Umbilical cord (tissue), 1 donor: ENCODE measurements at regions not wholly inside any gene's neighbourhood (a gene's known extent, or its start where the extent isn't known, plus 50 kb on each side); places are given as distances from the start of the nearest gene placed in this dataset.
"Not testable (repeated sequence)": the region's sequence is repeated elsewhere in the genome, so short reads cannot be mapped to it uniquely, and the experiment has no call there.

Experiments
- DNase-seq: peaks from one replicate; pipeline ENCODE4 v3.0.0-alpha.2; 2015; ENCODE audit warnings: low spot score

DNA sequence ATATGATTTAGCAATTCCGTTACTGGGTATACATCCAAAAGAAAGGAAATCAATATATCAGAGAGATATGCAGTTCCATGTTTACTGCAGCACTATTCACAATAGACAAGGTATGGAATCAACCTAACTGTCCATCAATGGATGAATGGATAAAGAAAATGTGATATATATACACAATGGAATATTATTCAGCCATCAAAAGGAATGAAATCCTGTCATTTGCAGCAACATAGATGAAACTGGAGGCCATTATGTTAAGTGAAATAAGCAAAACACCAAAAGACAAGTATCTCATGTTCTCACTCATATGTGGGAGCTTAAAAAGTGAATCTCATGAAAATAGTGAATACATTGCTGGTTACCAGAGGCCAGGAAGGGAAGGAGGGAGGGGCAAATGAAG lies 390.8 kb downstream of the ZFHX3 start:
- no peak for DNase-seq

DNA sequence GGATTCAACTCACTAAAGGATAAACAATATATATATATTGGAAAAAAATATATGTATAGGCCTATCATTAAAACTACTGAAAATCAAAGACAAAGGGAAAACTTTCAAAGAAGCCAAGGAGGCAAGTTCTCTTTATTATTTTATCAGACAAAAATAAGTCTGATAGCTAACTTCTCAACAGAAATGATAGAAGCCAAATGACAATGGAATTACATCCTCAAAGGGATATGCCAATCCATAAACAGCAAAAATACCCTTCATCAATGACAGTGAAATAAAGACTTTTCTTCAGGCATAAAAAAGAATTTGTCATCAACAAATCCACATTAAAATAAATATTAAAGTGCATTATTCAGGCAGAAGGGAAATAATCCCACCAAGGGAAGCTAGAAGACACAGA lies 393.4 kb downstream of the ZFHX3 start:
- no peak for DNase-seq

DNA sequence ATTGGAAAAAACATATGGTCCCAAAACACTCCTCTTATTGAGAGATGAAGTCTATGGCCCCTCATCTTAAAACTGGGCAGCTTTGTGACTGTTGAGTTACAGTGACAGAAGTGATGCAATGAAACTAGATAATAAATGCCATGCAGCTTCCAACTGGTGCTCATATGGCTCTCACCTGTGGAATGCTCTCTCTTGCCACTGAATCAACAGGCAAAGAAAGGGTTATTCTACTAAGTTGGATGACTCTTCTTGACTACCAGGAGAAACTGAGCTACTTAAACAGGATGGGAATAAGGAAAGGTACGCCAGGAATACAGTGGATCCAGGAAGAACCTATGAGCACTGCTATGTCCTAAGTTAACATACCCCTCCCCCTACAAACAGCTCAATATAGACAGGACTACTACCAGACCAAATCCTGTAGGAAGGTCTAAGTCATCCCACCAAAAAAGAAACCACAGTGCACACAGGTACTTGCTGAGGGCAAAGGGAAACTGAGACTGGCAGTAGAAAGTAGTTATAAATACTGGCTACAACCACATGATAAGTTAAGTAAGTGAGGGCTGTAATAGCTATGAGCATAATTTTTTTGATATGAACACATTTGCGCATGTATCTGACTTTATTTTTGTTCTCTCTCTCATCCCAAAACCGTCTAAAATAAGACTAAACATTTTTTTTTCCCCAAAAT lies 398.5 kb downstream of the ZFHX3 start:
- DNase-seq: no peak

DNA sequence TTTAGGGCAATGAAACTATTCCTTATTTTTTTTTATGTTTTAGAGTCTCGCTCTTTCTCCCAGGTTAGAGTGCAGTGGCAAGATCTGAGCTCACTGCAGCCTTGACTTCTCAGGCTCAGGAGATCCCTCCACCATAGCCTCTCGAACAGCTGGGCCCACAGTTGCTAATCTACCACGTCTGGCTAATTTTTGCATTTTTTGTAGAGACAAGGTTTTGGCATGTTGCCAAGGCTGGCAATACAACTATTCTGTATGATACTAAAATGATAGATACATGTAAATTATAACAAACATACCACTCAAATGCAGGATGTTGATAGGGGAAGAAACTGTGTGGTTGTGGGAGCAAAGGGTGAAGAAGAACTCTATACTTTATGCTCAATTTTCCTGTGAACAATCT lies 401.3 kb downstream of the ZFHX3 start:
- DNase-seq: no peak

DNA sequence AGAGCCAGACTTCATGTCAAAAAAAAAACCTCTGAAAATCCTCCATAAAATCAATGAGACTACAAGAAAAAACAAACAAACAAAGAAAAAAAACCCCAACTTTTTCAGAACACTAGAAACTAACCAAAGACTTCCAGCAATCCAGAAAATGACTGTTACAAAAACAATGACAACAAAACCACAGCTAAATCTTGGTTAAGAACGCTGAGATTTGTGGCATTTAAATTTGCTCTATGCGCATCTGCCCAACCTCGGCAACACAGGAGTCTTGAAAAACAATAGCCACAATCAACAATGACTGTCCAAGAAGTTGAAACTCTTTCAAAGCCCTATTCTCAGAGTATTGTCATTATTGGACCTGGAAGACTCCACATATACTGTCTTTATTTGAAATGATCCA lies 402.4 kb downstream of the ZFHX3 start:
- no peak for DNase-seq

DNA sequence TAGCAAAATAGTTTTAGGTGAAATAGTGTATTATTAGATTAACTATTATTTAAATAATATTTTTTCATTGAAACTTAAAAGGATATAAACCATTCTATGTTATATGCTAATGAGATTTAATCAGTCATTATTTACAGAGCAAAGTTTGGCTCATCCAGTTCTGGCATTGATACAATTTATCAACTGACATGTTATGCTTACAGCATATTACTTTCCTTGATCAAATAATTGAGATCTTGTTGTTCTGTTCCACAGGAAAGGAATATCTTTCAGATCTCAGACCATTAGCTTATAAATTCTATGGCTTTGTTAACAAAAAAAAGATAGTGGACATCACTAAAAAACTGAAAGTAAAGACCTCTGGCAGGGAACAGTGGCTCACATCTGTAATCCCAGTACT lies 403.0 kb downstream of the ZFHX3 start:
- no peak for DNase-seq

DNA sequence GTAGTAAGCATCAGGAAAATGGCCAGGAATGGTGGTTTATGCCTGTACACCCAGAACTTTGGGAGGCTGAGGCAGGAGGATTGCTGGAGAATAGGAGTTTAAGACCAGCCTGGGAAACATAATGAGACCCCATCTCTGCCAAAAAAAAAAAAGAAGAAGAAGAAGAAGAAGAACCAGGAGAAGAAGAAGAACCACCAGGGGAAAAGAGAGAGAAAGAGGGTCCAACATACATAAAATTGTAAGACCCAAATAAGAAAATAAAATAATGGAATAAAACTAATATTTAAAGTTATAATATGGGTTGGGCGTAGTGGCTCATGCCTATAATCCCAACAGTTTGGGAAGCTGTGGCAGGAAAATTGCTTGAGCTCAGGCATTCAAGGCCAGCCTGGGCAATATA lies 408.4 kb downstream of the ZFHX3 start:
- DNase-seq: no peak

DNA sequence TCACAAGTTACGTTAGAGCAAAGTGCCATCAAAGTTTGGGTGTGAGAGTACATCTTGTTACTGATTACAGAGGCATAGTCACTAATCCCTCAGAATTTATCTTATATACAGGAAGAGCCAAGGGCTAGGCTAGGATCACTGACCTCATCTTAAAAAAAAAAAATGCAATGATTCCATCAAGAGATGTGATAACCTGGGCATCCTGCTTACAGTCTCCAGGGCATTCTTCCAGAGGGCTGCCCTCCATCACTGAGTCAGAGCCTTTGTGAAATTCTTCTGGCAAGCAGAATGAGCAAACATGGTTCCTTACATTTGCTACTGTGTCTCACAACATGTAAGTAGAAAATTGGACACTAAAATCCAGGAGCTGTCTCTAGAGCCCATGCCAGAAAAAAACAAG lies 410.6 kb downstream of the ZFHX3 start:
- DNase-seq: peak; percentile 86

DNA sequence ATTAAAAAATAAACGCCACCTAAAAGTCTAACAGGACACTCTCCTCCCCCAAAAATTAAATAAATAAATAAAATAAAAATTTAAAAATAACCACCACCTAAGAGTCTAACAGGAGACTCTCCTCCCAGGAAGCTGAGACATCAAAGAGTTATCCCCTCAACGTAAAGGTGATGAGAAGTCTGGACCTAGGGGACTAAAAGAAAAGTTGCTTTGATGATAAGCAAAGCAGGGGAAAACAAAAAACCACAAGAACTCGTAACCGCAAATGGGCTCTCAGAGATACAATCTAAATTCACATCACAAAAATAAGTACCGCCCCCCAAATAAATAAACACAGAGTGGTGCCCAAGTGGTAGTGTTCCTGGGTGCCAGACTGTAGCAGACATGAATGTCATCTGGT lies 412.2 kb downstream of the ZFHX3 start:
- no peak for DNase-seq

DNA sequence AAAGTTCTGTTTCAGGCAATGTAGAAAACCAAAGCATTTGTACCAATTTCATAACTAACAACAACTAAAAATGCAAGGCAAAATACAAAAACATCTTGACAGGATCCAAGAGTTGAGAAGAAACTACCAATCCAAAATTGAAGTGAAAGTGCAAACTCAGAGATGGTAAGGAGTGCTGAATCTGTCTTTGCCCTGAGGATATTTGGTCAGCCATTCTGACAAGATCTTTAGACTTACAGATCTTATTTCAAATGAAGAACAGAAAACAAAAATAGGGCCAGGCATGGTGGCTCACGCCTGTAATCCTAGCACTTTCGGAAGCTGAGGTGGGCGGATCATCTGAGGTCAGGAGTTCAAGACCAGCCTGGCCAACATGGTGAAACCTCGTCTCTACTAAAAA lies 412.8 kb downstream of the ZFHX3 start:
- DNase-seq: peak; percentile 1

DNA sequence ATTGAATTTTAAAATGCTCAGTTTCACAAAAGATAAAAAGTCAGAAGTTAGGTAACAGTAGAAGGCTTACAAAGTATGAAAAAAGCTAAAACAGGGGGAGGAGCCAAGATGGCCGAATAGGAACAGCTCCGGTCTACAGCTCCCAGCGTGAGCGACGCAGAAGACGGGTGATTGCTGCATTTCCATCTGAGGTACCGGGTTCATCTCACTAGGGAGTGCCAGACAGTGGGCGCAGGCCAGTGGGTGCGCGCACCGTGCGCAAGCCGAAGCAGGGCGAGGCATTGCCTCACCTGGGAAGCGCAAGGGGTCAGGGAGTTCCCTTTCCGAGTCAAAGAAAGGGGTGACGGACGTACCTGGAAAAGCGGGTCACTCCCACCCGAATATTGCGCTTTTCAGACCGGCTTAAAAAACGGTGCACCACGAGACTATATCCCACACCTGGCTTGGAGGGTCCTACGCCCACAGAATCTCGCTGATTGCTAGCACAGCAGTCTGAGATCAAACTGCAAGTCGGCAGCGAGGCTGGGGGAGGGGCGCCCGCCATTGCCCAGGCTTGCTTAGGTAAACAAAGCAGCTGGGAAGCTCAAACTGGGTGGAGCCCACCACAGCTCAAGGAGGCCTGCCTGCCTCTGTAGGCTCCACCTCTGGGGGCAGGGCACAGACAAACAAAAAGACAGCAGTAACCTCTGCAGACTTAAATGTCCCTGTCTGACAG lies 420.6 kb downstream of the ZFHX3 start:
- DNase-seq: not testable (repeated sequence)

DNA sequence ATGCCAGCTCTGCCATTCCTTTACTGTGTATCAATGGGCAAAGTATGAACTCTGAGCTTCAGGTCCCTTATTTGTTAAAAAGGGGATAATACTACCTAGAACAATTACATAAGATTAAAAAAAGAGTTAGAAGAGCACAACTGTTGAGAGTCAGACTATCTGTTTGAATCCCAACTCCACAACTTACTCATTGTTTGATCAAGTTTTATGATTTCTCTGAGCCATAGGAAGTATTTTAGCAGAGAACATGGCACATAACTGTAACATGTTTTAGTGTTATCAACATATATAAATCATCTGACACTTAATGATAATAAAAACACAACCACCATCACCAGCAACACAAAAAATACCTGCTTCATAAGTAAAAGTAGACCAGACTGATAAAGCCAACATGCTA lies 421.3 kb downstream of the ZFHX3 start:
- no peak for DNase-seq

DNA sequence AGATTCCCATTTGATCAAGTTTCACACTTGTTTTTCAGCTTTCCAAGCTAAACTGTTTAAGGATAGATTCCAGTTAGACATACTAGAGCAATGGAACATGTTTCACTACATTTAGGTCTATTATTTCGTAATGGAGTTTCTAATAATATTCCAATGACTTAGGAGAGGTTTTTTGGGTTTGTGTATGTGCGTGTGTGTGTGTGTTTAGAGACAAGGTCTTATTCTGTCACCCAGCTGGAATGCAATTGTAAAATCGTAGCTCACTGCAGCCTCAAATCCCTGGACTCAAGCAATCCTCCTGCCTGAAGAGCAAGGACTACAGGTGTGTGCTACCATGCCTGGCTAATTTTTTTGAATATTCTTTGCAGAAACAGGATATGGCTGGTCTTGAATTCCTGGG lies 426.3 kb downstream of the ZFHX3 start:
- no peak for DNase-seq

DNA sequence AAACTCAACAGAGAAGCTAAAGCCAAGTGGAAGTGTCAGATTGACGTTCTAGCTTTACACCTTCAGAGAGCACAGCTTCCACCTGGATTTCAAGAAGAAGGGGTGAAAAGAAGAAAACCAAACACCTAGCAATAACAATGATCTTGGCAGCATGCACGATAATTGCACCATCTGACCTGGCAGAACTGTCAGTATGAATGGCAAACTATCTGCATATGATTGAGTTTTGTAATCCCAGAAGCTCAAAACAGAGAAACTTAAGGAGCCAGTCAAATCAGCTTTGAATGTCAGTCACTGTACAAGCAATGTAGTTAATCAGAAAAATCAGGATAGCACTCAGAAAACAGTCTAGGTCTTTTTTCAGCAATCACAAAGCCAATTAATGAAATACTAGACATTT lies 427.1 kb downstream of the ZFHX3 start:
- no peak for DNase-seq

DNA sequence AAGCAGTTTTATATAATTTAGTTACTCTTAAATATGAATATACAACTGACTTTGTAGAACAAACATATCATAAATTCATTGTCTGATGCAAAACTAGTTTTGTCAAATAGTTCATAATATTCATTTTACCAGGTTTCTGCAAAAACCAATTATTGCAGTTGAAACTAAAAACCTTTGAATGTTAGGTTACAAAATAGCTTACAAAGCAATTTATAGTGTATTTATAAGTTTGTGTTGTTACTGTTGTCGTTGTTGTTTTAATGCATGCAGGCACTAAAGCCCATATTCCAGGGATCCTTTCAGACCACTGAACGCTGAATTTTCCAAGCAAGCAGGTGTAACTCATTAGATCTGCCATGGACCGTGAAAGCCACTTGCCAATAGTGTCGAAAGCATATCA lies 427.6 kb downstream of the ZFHX3 start:
- DNase-seq: no peak

DNA sequence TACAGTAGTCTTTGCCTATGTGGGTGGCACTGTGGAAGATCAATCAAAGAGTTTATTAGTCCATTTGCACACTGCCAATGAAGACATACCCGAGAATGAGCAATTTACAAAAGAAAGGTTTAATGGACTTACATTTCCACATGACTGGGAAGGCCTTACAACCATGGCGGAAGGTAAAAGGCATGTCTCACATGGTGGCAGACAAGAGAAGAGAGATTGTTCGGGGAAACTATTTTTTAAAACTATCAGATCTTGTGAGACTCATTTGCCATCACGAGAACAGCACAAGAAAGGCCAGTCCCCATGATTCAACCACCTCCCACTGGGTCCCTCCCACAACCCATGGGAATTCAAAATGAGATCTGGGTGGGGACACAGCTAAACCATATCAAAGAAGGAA lies 432.1 kb downstream of the ZFHX3 start:
- no peak for DNase-seq

DNA sequence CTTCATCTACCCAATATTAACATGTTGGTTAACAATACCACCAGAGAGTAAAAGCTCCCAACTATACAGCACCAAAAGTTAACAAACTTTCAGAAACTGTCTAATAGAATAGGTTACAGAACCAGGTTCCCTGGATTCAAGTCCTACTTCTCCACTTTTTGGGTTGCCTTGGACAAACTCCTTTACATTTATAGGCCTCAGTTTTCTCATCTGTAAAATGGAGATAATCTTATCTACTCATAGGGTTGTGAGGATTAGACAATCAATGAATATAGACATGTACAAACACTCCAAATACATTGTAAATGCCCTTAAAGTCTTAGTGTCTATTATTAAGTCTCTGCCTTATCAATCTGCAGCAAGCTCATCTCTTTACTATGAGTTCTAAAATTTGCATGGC lies 435.2 kb downstream of the ZFHX3 start:
- DNase-seq: no peak

DNA sequence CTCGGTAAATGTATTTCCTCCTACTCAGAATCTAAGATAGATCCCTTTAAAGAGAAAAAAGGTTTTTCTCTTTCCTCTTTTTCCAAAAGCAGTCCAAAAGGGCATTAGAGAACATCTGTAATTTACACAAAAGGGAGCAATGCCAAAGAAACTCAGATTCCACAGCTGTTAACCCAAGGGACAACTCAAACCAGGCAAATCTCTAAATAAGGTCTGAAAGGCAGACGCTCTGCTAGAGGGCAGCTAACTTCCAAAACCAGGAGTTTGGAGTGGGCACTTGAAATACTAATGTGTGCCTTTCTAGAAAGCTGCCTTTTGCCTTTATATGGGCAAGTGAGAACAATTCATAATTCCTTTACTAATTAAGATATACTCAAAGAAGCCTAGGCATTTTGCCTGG lies 435.7 kb downstream of the ZFHX3 start:
- peak; percentile 91 for DNase-seq

DNA sequence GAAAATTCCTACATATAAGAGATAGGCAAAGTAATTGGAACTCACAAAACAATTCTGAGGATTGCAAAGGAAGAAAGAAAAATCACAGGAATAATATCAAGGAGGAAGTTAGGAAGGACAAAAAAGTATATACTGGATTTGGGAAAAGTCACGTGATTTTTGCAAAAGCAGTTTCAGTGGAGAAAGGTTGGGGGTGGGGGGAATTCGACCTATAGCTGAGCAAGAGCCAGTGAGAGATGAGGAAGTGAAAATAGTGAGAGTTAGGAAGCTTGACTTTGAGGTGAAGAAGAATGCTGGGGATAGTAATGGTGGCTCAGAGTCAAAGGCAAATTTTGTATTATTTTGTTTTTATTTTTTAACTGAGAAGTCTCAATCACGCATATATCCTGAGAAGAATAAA lies 438.0 kb upstream of the PMFBP1 start:
- no peak for DNase-seq

DNA sequence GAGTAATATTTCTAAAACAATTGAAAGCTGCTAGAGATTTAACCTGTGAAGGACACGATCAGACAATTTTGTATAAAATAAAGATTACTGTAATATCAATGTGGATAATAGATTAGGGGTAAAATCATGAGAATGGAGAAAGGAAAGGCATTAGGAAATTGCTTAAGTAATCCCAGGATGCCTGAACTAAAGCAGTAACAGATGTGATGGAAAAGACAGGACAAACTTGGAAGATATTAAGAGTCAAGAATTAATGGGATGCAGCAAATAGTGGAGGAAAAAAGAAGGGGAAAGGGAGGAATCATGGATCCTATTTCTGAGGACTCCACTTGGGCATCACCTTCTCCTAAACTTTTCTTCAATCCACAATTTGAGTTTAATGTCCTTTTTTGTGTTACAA lies 437.1 kb upstream of the PMFBP1 start:
- no peak for DNase-seq

DNA sequence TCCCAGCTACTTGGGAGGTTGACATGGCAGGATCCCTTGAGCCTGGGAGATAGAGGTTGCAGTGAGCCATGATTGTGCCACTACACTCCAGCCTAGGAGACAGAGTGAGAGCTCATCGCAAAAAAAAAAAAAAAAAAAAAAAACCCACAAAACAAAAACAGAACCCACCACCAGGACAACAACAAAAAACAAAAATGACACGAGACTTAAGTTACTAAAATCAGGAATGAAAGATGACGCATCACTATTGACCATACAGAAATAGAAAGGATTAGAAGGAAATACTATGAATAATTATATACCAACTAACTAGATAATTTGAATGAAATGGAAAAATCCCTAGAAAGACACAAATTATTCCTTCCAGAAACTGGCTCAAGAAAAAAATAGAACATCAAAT lies 432.4 kb upstream of the PMFBP1 start:
- DNase-seq: no peak

DNA sequence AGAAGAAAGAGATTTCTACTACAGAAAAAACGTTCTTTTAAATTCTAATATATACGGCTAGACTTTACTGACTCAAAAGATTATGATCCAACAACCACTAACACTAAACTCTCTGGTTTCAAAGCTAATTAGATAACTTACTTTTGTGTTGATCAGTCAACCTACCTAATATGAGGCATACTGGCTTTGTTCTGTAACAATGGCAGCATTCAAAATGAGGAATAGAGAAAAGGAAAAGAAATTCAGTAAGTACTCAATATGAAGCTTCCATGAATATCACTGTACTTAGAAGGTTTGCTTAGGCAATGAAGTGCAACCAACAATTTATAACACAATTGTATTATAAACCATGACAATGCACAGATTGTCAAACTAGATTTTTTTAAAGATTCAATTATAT lies 430.5 kb upstream of the PMFBP1 start:
- DNase-seq: no peak

DNA sequence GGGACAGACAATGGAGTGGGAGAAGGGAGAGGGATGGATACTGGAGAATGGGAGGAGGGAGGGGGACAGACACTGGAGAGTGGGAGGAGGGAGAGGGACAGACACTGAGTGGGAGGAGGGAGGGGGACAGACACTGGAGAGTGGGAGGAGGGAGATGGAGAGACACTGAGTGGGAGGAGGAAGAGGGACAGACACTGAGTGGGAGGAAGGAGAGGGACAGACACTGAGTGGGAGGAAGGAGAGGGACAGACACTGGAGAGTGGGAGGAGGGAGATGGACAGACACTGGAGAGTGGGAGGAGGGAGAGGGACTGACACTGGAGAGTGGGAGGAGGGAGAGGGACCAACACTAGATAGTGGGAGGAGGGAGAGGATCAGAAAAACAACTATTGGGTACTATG lies 426.7 kb upstream of the PMFBP1 start:
- DNase-seq: no peak

DNA sequence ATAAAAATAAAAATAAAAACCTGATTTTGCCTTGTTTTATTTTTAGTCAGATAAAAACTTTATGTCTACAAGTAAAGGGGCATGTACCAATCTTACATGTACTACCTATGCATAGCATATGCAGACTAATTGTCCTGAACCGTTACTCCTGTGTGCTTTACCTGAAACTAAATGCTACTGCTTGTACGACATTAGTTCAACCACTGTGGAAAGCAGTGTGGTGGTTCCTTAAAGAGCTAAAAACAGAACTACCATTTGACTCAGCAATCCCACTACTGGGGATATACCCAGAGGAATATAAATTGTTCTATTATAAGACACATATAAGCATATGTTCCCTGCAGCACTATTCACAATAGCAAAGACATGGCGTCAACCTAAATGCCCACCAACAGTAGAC lies 426.0 kb upstream of the PMFBP1 start:
- no peak for DNase-seq
